GM12878 (cell line): ENCODE measurements at regions not wholly inside any gene's neighbourhood (a gene's known extent, or its start where the extent isn't known, plus 50 kb on each side); places are given as distances from the start of the nearest gene placed in this dataset.

Source experiments
- ATAC-seq: fragments of 200-7000 bp; cut with Tn5 transposase; 3 replicates; pipeline ENCODE4 v1.9.1; 2020; ENCODE audit warnings: mild to moderate bottlenecking, moderate library complexity
- BruUV-seq: library from RNA; stranded (reverse); fragments of 400-500 nt; replicated peaks from 2 replicates; lab custom pipeline; 2021; lab: Mats Ljungman, UMichigan
- CTCF ChIA-PET: fragments of 300-600 bp; sonication (Branson Sonifier 250); formaldehyde crosslinking; extraction: SDS; loops from one replicate; lab custom pipeline; 2021; ENCODE audit warnings: inconsistent platforms; lab: Yijun Ruan, JAX
- POLR2A ChIA-PET: fragments of 350-600 bp; formaldehyde crosslinking; extraction: SDS; loops from one replicate; lab custom pipeline; 2021; ENCODE audit warnings: inconsistent platforms; lab: Charles Lee
- RAD21 ChIA-PET: fragments of 300-600 bp; sonication (Branson Sonifier 250); formaldehyde crosslinking; loops from one replicate; lab custom pipeline; 2023; ENCODE audit warnings: antibody characterized with exemption; ENCODE audit not compliant: unreplicated experiment; lab: Charles Lee
- SMC1A ChIA-PET: fragments of 300-600 bp; sonication (Branson Sonifier 250); formaldehyde crosslinking; loops from one replicate; lab custom pipeline; 2023; ENCODE audit not compliant: unreplicated experiment, uncharacterized antibody; lab: Charles Lee
- DNase-seq: peaks from one replicate; pipeline ENCODE4 v3.0.0-alpha.2; 2011; ENCODE audit warnings: low read depth, low spot score
- FAIRE-seq: peaks from 3 replicates; lab custom pipeline; 2011; peaks lifted over from hg19 to GRCh38; lab: Jason Lieb, UNC
- H2AFZ ChIP-seq: 2 replicates; pipeline ENCODE4 v1.6.0; 2011; ENCODE audit warnings: low read depth, low read length, control low read depth; ENCODE audit not compliant: control insufficient read depth
- H3K27ac ChIP-seq: 2 replicates; pipeline ENCODE4 v1.5.1; 2011; ENCODE audit warnings: control low read depth; ENCODE audit not compliant: control insufficient read depth, insufficient read depth
- H3K27me3 ChIP-seq, 2 experiments: replicated peaks in 1 of 2; 2 replicates each; pipeline versions ENCODE4 v1.6.0 to v1.6.1; 2011; ENCODE audit warnings: low read length in 1 of 2; ENCODE audit not compliant: control insufficient read depth in 2 of 2, insufficient read depth in 2 of 2
- H3K36me3 ChIP-seq, 2 experiments: 2 replicates each; pipeline ENCODE4 v1.5.1; 2011; ENCODE audit warnings: low read length in 1 of 2; ENCODE audit not compliant: control insufficient read depth in 2 of 2, insufficient read depth in 2 of 2
- H3K4me1 ChIP-seq: 2 replicates; pipeline ENCODE4 v1.6.1; 2011; ENCODE audit warnings: mild to moderate bottlenecking, low read length, moderate library complexity, mixed read lengths; ENCODE audit not compliant: control insufficient read depth, insufficient read depth
- H3K4me2 ChIP-seq: 2 replicates; pipeline ENCODE4 v1.6.0; 2011; ENCODE audit warnings: control low read depth; ENCODE audit not compliant: control insufficient read depth, insufficient read depth
- H3K4me3 ChIP-seq: fragments of 200-600 bp; sonication (generic); 2 replicates; pipeline ENCODE4 v1.5.1; 2016
- H3K79me2 ChIP-seq: 2 replicates; pipeline ENCODE4 v1.6.0; 2011; ENCODE audit warnings: low read length; ENCODE audit not compliant: control insufficient read depth, insufficient read depth
- H3K9ac ChIP-seq: 2 replicates; pipeline ENCODE4 v1.8.0; 2011; ENCODE audit warnings: low read length, control low read depth, mixed read lengths; ENCODE audit not compliant: control insufficient read depth, insufficient read depth
- H3K9me3 ChIP-seq: replicated peaks from 3 replicates; pipeline ENCODE4 v1.5.1; 2011; ENCODE audit warnings: mild to moderate bottlenecking, low read length; ENCODE audit not compliant: control insufficient read depth, insufficient read depth
- H4K20me1 ChIP-seq: 2 replicates; pipeline ENCODE4 v1.6.0; 2011; ENCODE audit not compliant: control insufficient read depth, insufficient read depth
- BACH1 ChIP-seq: fragments of 450-650 bp; IDR thresholded peaks from 2 replicates; pipeline ENCODE4 v1.6.1; 2017; ENCODE audit warnings: mild to moderate bottlenecking, borderline replicate concordance
- CEBPZ ChIP-seq: fragments of 150-350 bp; IDR thresholded peaks from 2 replicates; pipeline ENCODE4 v1.6.1; 2016; ENCODE audit warnings: low read depth, low read length
- CREM ChIP-seq: IDR thresholded peaks from 2 replicates; pipeline ENCODE4 v1.6.1; 2014; ENCODE audit warnings: antibody characterized with exemption, low read depth
- EED ChIP-seq: sonication (generic); IDR thresholded peaks from 2 replicates; pipeline ENCODE4 v1.6.1; 2016; ENCODE audit warnings: antibody characterized with exemption, low read depth
- FOXM1 ChIP-seq: IDR thresholded peaks from 2 replicates; pipeline ENCODE4 v1.6.1; 2012; ENCODE audit warnings: low read depth, mild to moderate bottlenecking, inconsistent platforms, low read length, moderate library complexity
- KLF5 ChIP-seq: fragments of 450-650 bp; IDR thresholded peaks from 2 replicates; pipeline ENCODE4 v1.6.1; 2014; ENCODE audit warnings: mild to moderate bottlenecking; ENCODE audit not compliant: partially characterized antibody
- MTA2 ChIP-seq: fragments of 450-650 bp; IDR thresholded peaks from 2 replicates; pipeline ENCODE4 v1.6.1; 2016; ENCODE audit warnings: low read depth, mild to moderate bottlenecking, moderate library complexity
- NFYB ChIP-seq: IDR thresholded peaks from 2 replicates; pipeline ENCODE4 v1.6.1; 2011; ENCODE audit warnings: low read depth, mild to moderate bottlenecking, low read length, improper control_type of control experiment, moderate library complexity; ENCODE audit not compliant: insufficient read depth
- PKNOX1 ChIP-seq: fragments of 450-650 bp; IDR thresholded peaks from 2 replicates; pipeline ENCODE4 v1.6.1; 2016; ENCODE audit warnings: mild to moderate bottlenecking
- POLR2AphosphoS5 ChIP-seq: IDR thresholded peaks from 2 replicates; pipeline ENCODE4 v1.6.1; 2011; ENCODE audit warnings: mild to moderate bottlenecking, low read length, inconsistent platforms
- RB1 ChIP-seq: fragments of 450-650 bp; formaldehyde crosslinking; IDR thresholded peaks from 2 replicates; pipeline ENCODE4 v1.6.1; 2017; ENCODE audit warnings: mild to moderate bottlenecking, borderline replicate concordance
- RCOR1 ChIP-seq: conservative IDR thresholded peaks from 2 replicates; pipeline ENCODE4 v1.6.1; 2012; ENCODE audit warnings: low read depth, low read length, improper control_type of control experiment
- RUNX3 ChIP-seq: IDR thresholded peaks from 2 replicates; pipeline ENCODE4 v1.6.1; 2012; ENCODE audit warnings: low read length, inconsistent platforms
- SMAD1 ChIP-seq: fragments of 450-650 bp; IDR thresholded peaks from 2 replicates; pipeline ENCODE4 v1.6.1; 2018; ENCODE audit warnings: mild to moderate bottlenecking, low read depth; ENCODE audit not compliant: partially characterized antibody
- SUPT20H ChIP-seq: IDR thresholded peaks from 2 replicates; pipeline ENCODE4 v1.6.1; 2011; ENCODE audit warnings: low read depth, mild to moderate bottlenecking, low read length, moderate library complexity, borderline replicate concordance; ENCODE audit not compliant: control insufficient read depth
- WGBS: methylation state at CpG from one replicate; pipeline ENCODE4 v1.1.6; 2016; ENCODE audit warnings: low lambda C conversion rate; ENCODE audit not compliant: insufficient replicate concordance, insufficient coverage; ENCODE audit errors: missing lambda C conversion rate; 5-methylcytosine and 5-hydroxymethylcytosine counted together
- in situ Hi-C: fragments of 300-500 bp; cut with MboI; formaldehyde crosslinking; loops from 9 replicates; pipeline ENCODE4 v1.14.3; 2018; ENCODE audit warnings: mixed read lengths
- intact Hi-C: fragments of 100-400 bp; cut with micrococcal nuclease; formaldehyde crosslinking; loops from one replicate; pipeline ENCODE4 v1.14.2; 2022; ENCODE audit not compliant: unreplicated experiment
- TF ChIP-seq, protein P1 (sequence below): fragments of 450-650 bp; IDR thresholded peaks from 2 replicates; pipeline ENCODE4 v1.6.1; 2016; ENCODE audit warnings: mild to moderate bottlenecking
- TF ChIP-seq, protein P2 (sequence below): IDR thresholded peaks from 2 replicates; pipeline ENCODE4 v1.6.1; 2011; ENCODE audit warnings: low read depth, low read length, improper control_type of control experiment, borderline replicate concordance
- TF ChIP-seq, protein P3 (sequence below): IDR thresholded peaks from 2 replicates; pipeline ENCODE4 v1.6.1; 2012; ENCODE audit warnings: low read length, inconsistent platforms

GRCh38 chr15:79661411-79661810 is 229.3 kb downstream of the MINAR1 start:
- TF ChIP-seq, protein P1, sequence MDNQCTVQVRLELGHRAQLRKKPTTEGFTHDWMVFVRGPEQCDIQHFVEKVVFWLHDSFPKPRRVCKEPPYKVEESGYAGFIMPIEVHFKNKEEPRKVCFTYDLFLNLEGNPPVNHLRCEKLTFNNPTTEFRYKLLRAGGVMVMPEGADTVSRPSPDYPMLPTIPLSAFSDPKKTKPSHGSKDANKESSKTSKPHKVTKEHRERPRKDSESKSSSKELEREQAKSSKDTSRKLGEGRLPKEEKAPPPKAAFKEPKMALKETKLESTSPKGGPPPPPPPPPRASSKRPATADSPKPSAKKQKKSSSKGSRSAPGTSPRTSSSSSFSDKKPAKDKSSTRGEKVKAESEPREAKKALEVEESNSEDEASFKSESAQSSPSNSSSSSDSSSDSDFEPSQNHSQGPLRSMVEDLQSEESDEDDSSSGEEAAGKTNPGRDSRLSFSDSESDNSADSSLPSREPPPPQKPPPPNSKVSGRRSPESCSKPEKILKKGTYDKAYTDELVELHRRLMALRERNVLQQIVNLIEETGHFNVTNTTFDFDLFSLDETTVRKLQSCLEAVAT = no peak
- TF ChIP-seq CREM (no peak), SMAD1 (no peak), BACH1 (no peak), POLR2AphosphoS5 (no peak), KLF5 (no peak), RUNX3 (no peak), MTA2 (no peak), PKNOX1 (no peak), EED (no peak), CEBPZ (no peak), RCOR1 (no peak), RB1 (no peak), FOXM1 (no peak), SUPT20H (no peak), NFYB (no peak)
- TF ChIP-seq, protein P2, sequence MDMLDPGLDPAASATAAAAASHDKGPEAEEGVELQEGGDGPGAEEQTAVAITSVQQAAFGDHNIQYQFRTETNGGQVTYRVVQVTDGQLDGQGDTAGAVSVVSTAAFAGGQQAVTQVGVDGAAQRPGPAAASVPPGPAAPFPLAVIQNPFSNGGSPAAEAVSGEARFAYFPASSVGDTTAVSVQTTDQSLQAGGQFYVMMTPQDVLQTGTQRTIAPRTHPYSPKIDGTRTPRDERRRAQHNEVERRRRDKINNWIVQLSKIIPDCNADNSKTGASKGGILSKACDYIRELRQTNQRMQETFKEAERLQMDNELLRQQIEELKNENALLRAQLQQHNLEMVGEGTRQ = no peak
- TF ChIP-seq, protein P3, sequence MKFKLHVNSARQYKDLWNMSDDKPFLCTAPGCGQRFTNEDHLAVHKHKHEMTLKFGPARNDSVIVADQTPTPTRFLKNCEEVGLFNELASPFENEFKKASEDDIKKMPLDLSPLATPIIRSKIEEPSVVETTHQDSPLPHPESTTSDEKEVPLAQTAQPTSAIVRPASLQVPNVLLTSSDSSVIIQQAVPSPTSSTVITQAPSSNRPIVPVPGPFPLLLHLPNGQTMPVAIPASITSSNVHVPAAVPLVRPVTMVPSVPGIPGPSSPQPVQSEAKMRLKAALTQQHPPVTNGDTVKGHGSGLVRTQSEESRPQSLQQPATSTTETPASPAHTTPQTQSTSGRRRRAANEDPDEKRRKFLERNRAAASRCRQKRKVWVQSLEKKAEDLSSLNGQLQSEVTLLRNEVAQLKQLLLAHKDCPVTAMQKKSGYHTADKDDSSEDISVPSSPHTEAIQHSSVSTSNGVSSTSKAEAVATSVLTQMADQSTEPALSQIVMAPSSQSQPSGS = no peak
- TF ChIP-seq, all 136 proteins: peak for 0
- ChIA-PET RAD21 (no interaction called here), SMC1A (no interaction called here), CTCF (no interaction called here), POLR2A (no interaction called here)
- intact Hi-C loops = no loop called here
- Histone ChIP-seq H3K9me3 (no peaks in the 10 kb centered on the region), H3K27ac (no peak overlapping the region), H3K4me2 (no peak overlapping the region), H4K20me1 (no peaks in the 10 kb centered on the region), H3K79me2 (no peaks in the 10 kb centered on the region), H3K9ac (no peak overlapping the region), H3K4me1 (no peaks in the 10 kb centered on the region), H2AFZ (no peak overlapping the region), H3K36me3 (no peaks in the 10 kb centered on the region), H3K27me3 (no peaks in the 10 kb centered on the region), H3K4me3 (no peak overlapping the region)
- in situ Hi-C loops = no loop called here
- DNase-seq (no peak), FAIRE-seq (no peak), ATAC-seq (no peak)
- WGBS = 0% methylated on average over 1 of the region's 1 CpG
- no TSS peak for BruUV-seq
